ENCODE measurements at regions not wholly inside any gene's neighbourhood (a gene's known extent, or its start where the extent isn't known, plus 50 kb on each side); places are given as distances from the start of the nearest gene placed in this dataset.
A peak's percentile ranks its signal among the peaks of the same experiment; 100 is the strongest.

DNA sequence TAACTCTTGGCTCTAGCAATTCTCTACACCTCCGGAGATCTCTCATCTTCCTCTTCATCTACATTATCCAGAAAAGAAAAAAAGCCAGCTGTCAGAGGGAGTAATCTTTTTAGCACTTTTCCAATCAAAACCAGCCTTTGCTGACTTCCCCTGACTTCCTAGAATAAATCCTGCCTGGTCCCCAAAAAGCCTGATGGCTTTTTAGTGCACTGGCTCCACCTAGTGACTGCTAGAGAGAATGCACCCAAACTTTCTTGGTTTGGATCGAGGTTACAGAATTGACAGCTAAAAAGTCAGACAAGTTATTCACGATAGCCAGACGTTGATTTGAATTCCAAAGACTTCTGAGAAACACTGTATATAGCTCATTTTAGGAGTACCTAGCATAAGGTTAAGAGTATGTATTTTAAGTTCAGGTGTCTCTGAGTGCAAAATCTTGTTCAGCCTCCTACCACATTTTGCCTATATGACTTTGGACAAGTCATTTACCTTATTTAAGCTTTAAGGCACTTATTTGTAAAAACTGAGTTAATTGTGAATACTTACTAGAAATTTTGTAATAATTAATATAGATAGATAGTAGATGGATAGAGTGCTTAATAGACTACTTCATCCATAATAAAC lies 185.7 kb upstream of the GRIN2B start:
- no peak for TF ChIP-seq POLR2A (IDR thresholded peaks at IDR 0.05)
- TF ChIP-seq, protein P1, sequence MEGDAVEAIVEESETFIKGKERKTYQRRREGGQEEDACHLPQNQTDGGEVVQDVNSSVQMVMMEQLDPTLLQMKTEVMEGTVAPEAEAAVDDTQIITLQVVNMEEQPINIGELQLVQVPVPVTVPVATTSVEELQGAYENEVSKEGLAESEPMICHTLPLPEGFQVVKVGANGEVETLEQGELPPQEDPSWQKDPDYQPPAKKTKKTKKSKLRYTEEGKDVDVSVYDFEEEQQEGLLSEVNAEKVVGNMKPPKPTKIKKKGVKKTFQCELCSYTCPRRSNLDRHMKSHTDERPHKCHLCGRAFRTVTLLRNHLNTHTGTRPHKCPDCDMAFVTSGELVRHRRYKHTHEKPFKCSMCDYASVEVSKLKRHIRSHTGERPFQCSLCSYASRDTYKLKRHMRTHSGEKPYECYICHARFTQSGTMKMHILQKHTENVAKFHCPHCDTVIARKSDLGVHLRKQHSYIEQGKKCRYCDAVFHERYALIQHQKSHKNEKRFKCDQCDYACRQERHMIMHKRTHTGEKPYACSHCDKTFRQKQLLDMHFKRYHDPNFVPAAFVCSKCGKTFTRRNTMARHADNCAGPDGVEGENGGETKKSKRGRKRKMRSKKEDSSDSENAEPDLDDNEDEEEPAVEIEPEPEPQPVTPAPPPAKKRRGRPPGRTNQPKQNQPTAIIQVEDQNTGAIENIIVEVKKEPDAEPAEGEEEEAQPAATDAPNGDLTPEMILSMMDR (IDR thresholded peaks at IDR 0.05) = peak; percentile 79 to 96 (median 86)
- intact Hi-C loops (cut with DNase I) = loop anchor here in 1 of 2 donors (10.0 kb wide), 1 partner anchor 422 kb away; no protein-coding TSS in a partner anchor
- no peaks in the 10 kb centered on the region for H3K27me3 ChIP-seq
- H3K9me3 ChIP-seq (replicated peaks in 1 of 3) = no peaks in the 10 kb centered on the region
- peak; percentile 16 to 68 (median 44) for DNase-seq
- 2 to 5% (median 3%) methylated on average over 4 of the region's 4 CpGs for WGBS, 4 donors
- H3K4me1 ChIP-seq (replicated peaks in 1 of 2) = no peaks in the 10 kb centered on the region
- no peak overlapping the region for H3K4me3 ChIP-seq
- no peak overlapping the region for H3K27ac ChIP-seq
- no peaks in the 10 kb centered on the region for H3K36me3 ChIP-seq (replicated peaks in 1 of 2)

DNA sequence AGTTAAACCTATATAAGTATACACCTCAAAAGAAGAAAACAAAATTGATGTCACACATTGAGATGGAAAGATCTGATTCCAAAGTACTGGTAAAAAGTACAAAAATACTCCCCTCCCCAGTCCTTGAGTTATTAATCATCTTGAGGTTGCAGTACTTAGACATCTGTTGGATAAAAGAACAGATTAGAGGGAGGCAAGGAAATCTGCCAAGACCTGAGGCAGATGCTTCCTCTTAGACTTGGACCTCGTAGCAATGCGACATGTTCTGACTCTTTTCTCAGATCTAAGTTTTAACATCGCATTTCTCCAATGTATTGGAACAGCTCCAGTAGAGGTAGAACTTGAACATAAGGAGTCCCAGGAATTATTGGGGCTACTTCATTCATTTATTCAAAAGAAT lies 187.9 kb upstream of the GRIN2B start:
- no peak overlapping the region for H3K27ac ChIP-seq
- H3K27me3 ChIP-seq = no peaks in the 10 kb centered on the region
- DNase-seq = no peak
- no peak overlapping the region for H3K4me3 ChIP-seq
- H3K9me3 ChIP-seq (replicated peaks in 1 of 3) = no peaks in the 10 kb centered on the region
- no peaks in the 10 kb centered on the region for H3K36me3 ChIP-seq (replicated peaks in 1 of 2)
- H3K4me1 ChIP-seq (replicated peaks in 1 of 2) = no peaks in the 10 kb centered on the region
- intact Hi-C loops (cut with DNase I) = loop anchor here in 1 of 2 donors (10.0 kb wide), 1 partner anchor 424 kb away; no protein-coding TSS in a partner anchor
- WGBS, 4 donors = 38 to 44% (median 43%) methylated on average over 3 of the region's 3 CpGs
- TF ChIP-seq POLR2A (IDR thresholded peaks at IDR 0.05) = no peak
- TF ChIP-seq, protein P1 (IDR thresholded peaks at IDR 0.05) = no peak

DNA sequence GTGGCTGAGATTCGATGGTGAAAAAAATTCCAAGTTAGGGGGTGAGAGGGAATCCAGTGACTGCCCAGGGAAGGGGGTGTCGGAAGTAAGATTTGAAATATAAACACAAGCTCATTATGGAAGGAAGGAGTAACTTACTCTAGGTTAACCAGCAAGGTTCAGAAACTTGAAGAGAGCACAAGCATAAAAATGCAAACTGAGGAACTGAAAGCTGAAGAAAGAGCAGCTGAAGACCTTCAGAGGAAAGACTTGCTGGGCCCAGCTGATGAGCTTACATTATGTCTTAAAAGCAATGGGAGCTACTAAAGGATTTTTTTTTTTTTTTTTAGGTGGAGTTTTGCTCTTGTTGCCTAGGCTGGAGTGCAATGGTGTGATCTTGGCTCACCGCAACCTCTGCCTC lies 189.7 kb upstream of the GRIN2B start:
- H3K9me3 ChIP-seq (replicated peaks in 1 of 3) = no peaks in the 10 kb centered on the region
- no peaks in the 10 kb centered on the region for H3K36me3 ChIP-seq (replicated peaks in 1 of 2)
- no peak for DNase-seq
- intact Hi-C loops (cut with DNase I) = loop anchor here in 1 of 2 donors (5.0 kb wide), 1 partner anchor 309 kb away; no protein-coding TSS in a partner anchor
- H3K27ac ChIP-seq = no peak overlapping the region
- TF ChIP-seq, protein P1 (IDR thresholded peaks at IDR 0.05) = no peak
- TF ChIP-seq POLR2A (IDR thresholded peaks at IDR 0.05) = no peak
- no peaks in the 10 kb centered on the region for H3K27me3 ChIP-seq
- 86 to 92% (median 91%) methylated on average over 3 of the region's 3 CpGs for WGBS, 4 donors
- no peak overlapping the region for H3K4me3 ChIP-seq
- H3K4me1 ChIP-seq (replicated peaks in 1 of 2) = no peaks in the 10 kb centered on the region

DNA sequence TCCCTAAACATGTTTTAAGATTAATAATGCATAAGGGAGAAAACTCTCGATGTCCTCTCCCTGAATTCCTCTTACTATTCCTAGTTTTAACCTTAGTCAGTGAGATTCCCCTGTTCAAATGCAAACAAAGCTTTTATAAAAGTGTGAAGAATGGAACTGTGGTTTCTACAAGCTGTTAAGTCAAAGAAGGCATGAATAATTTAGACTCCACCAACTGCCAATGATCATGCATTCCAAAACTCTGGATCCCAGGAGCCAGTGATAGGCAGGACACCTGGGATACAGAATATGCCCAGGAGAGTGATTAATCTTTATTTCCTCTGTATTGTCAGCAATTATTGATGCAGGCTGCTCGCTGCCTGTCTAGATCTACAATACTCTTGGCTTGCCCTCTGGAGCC lies 190.3 kb upstream of the ATF7IP start:
- Histone ChIP-seq H3K9me3 (replicated peaks in 1 of 3) (no peaks in the 10 kb centered on the region), H3K36me3 (replicated peaks in 1 of 2) (no peaks in the 10 kb centered on the region), H3K27ac (no peak overlapping the region), H3K4me3 (no peak overlapping the region), H3K4me1 (replicated peaks in 1 of 2) (no peaks in the 10 kb centered on the region), H3K27me3 (no peaks in the 10 kb centered on the region)
- 66 to 75% (median 71%) methylated on average over 2 of the region's 2 CpGs for WGBS, 4 donors
- no peak for TF ChIP-seq POLR2A (IDR thresholded peaks at IDR 0.05)
- TF ChIP-seq, protein P1 (IDR thresholded peaks at IDR 0.05) = no peak
- intact Hi-C loops (cut with DNase I) = no loop called here
- no peak for DNase-seq

Measured in adrenal gland (tissue), 9 donors.